Stimulated activated effector memory CD8-positive, alpha-beta T cell treated with anti-CD3 and anti-CD28 coated beads, Interleukin-12 subunit alpha, Interleukin-12 subunit beta, amount 100 ng/mL, for 72 hours (primary cell): ENCODE measurements at regions not wholly inside any gene's neighbourhood (a gene's known extent, or its start where the extent isn't known, plus 50 kb on each side); places are given as distances from the start of the nearest gene placed in this dataset.

Experiments used
- ATAC-seq: fragments of 150-1000 bp; cut with Tn5 transposase; 2 replicates; pipeline ENCODE4 v1.10.0; 2021
- DNase-seq, 2 donors: peaks; one replicate each; pipeline ENCODE4 v3.0.0; 2021 to 2022; ENCODE audit warnings: low spot score in 2 of 2
- H3K27ac Mint-ChIP-seq: one replicate; pipeline ENCODE4 v1.8.0; 2022; ENCODE audit warnings: mild to moderate bottlenecking, mixed read lengths
- H3K36me3 Mint-ChIP-seq: one replicate; pipeline ENCODE4 v1.8.0; 2022; ENCODE audit warnings: mild to moderate bottlenecking, mixed read lengths
- H3K4me1 Mint-ChIP-seq: one replicate; pipeline ENCODE4 v1.8.0; 2022; ENCODE audit warnings: mixed read lengths
- H3K4me3 Mint-ChIP-seq: one replicate; pipeline ENCODE4 v1.8.0; 2022; ENCODE audit warnings: mild to moderate bottlenecking, mixed read lengths
- H3K9me3 Mint-ChIP-seq: one replicate; pipeline ENCODE4 v1.8.0; 2022; ENCODE audit warnings: mixed read lengths

DNA sequence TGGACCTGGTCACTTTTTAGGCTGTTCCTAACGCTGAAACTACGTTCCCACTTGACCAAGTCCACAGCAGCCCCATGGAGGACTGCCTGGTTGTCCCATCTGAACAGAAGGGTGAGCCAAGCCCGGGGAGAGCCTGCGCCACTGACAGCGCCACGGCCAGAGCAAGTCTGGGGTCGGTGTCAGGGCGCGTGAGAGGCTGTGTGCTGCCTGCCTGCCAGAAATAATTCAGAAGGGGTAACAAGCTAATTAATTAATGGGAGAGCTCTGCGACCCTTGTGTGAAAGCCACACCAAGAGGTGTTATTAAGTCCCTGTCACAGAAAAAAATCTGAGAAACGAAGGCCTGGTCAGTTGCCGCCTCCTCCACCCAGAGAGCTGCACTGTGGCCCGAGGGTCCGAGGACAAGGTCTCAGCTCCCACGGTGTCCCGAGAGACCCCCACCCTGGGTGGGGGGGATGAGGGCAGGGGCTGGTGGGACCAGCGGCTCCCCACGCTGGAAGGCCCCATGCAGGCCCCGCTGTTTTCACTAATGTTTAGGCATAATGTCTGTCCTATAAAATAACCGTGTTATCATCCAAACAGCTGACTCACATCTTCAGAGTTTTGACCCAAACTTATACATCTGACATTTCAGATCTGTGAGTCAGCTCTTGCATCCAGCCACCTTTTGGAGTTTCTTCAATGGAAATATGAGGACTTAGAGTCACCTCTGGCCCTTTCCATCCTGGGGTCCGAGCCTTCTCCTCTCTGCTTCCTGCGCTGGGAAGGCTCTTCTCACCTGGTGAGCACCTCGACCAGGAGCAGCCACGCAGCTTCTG is 58.5 kb downstream of the DLL1 start:
- no peak overlapping the region for H3K27ac Mint-ChIP-seq
- H3K36me3 Mint-ChIP-seq = no peaks in the 10 kb centered on the region
- no peaks in the 10 kb centered on the region for H3K4me1 Mint-ChIP-seq
- DNase-seq (no peak), ATAC-seq (no peak)
- H3K9me3 Mint-ChIP-seq = no peaks in the 10 kb centered on the region
- no peak overlapping the region for H3K4me3 Mint-ChIP-seq

DNA sequence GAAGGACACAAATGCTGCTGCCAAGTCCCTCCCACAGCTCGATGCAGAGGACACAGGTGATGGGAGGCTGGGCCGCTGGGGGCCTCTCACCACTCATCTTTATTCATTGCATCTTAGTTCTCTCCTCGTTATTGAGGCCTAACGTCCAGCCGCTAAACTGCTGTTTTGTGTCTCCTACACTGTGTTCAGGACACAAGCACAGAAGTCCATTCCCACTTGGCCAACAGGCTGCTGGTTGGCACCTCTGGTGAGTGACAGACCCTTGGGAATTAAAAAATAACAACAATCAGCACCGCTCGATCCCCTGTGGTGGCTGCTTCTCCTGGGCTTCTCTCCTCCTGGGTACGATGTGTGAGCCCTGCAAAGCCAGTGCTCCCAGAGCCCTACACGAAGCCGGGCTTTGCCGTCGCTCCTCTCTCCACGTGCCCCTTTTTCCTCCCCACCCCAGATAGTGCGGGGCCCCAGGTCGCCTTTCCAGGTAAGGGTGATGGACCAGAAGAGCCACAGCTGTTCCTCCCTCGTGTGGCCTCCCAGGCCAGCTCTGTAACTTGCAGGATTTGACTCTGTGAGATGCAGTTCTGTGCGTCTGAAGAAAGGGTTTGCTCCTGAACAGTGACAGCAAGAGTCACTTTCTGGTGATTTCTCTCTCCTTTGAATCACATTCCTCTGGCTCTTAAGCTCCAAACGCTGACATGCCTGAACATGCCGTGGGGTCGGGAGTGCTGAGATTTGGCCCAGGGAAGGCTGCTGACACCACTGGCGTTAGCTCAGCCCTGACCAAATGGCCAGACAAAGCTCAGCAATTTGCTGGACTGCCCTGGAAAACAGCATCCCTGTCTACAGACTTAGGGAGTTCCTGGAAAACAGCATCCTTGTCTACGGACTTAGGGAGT is 59.3 kb downstream of the DLL1 start:
- Mint-ChIP-seq H3K9me3 (no peaks in the 10 kb centered on the region), H3K36me3 (no peaks in the 10 kb centered on the region), H3K4me3 (no peak overlapping the region), H3K4me1 (no peaks in the 10 kb centered on the region), H3K27ac (no peak overlapping the region)
- DNase-seq (no peak), ATAC-seq (no peak)

DNA sequence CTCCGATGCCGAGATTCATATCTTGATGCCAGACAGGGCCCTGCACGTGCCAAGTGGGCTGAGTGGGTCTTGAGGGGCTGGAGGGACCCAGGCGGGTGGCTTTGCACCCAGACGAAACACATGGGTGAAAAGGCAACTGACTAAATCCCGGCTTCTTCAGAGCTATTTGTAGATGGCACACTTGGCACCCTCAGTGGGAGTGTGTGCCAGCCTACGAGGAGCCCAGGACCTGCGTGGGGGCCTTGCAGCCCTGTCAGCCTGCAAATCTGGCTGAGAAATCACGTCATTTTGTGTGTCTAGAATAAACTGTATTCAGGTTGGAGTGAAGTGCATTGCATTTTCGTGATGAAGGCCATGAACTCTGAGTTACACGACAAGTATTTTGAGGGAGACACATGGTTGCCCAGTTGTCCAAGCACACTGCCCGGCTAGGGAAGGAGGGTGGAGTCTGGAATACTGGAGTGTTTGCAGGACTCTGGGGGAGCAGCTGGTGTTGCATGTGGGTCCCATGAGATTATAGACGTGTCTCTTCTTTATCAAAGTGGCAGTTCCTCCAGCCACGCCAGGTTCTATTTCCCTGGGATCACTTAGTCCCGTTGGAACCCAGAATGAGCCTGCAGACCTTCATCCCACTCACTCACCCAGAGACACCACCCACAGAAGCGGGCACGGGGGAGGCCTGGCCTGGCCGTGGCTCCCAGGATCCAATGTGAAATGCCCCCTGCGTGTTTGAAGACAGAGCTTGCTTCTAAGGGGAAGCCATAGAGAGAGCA is 60.2 kb downstream of the DLL1 start:
- no peaks in the 10 kb centered on the region for H3K36me3 Mint-ChIP-seq
- no peaks in the 10 kb centered on the region for H3K9me3 Mint-ChIP-seq
- no peak overlapping the region for H3K4me3 Mint-ChIP-seq
- H3K4me1 Mint-ChIP-seq = no peaks in the 10 kb centered on the region
- no peak overlapping the region for H3K27ac Mint-ChIP-seq
- no peak for ATAC-seq
- DNase-seq = no peak

DNA sequence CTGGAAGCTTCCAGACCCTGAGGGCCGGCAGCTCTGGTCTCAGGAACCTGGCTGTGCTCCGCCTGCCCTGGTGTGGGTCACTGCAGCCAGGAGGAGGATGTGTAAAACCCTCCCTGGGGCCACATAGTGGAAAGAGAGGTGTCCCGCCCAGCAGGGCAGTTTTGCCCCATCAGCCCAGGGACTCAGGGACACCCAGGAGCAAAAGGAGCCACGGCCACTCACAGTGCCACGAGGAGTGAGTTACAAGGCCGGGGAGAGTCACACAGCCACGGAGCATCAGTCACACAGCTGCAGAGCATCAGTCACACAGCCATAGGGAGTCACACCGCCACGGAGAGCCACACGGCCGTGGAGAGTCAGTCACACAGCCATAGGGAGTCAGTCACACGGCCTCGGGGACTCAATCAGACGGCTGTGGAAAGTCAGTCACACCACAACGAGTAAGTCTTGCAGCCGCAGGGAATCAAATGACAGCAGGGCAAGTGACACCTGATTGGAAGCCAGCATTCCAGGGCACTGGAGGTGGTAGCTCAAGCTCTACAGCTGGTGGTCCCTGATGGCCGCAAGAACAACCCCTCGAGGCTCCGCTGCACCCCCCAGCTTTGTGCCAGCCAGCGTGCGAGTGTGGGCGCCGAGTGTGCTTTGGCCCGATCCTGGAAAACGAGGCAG is 60.9 kb downstream of the DLL1 start:
- H3K27ac Mint-ChIP-seq = no peak overlapping the region
- DNase-seq (no peak), ATAC-seq (no peak)
- H3K4me3 Mint-ChIP-seq = no peak overlapping the region
- no peaks in the 10 kb centered on the region for H3K4me1 Mint-ChIP-seq
- H3K36me3 Mint-ChIP-seq = no peaks in the 10 kb centered on the region
- H3K9me3 Mint-ChIP-seq = no peaks in the 10 kb centered on the region

DNA sequence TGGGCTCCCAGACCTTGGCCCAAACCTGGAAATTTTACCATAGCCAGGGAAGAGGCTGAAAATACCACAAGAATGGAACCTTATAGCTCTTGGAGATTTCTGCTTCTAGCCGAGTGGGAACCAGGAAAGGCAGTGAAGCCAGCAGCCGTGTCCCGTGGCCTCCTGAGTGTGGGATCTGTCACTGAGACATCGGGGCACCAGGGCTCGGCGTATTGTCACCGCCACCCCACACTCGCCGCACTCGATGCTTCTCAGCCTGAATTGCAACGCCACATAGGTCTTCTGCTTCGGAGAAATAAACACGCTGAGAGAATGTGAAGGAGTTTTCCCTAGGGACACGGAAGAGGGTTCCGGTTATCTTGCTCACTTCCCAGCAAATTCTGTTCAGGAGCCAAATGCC is 61.5 kb downstream of the DLL1 start:
- no peak overlapping the region for H3K27ac Mint-ChIP-seq
- DNase-seq = no peak

DNA sequence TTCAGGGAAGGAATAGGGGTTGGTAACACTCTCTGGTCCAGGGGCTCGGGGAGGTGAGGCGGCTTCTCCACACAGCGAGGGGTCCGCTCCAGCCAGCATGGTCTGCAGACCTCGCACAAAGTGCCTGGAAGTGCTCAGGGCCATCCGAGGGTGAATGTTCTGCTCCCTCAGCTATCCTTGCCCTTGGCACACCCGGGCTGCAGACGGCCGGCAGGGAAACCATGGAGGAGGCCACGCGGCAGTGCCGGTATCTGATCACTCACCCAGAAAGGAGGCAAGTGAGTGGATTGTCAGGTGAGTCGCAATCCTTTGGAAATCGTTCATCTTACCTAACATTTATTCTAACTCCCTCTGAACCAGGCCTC is 62.0 kb downstream of the DLL1 start:
- Mint-ChIP-seq H3K27ac (no peak overlapping the region), H3K4me1 (no peaks in the 10 kb centered on the region), H3K36me3 (no peaks in the 10 kb centered on the region), H3K4me3 (no peak overlapping the region), H3K9me3 (no peaks in the 10 kb centered on the region)
- DNase-seq = no peak
- no peak for ATAC-seq

More for the DNA sequence above, 61.5 kb downstream of the DLL1 start:
- H3K36me3 Mint-ChIP-seq = no peaks in the 10 kb centered on the region
- ATAC-seq = no peak
- H3K9me3 Mint-ChIP-seq = no peaks in the 10 kb centered on the region
- no peaks in the 10 kb centered on the region for H3K4me1 Mint-ChIP-seq
- no peak overlapping the region for H3K4me3 Mint-ChIP-seq

DNA sequence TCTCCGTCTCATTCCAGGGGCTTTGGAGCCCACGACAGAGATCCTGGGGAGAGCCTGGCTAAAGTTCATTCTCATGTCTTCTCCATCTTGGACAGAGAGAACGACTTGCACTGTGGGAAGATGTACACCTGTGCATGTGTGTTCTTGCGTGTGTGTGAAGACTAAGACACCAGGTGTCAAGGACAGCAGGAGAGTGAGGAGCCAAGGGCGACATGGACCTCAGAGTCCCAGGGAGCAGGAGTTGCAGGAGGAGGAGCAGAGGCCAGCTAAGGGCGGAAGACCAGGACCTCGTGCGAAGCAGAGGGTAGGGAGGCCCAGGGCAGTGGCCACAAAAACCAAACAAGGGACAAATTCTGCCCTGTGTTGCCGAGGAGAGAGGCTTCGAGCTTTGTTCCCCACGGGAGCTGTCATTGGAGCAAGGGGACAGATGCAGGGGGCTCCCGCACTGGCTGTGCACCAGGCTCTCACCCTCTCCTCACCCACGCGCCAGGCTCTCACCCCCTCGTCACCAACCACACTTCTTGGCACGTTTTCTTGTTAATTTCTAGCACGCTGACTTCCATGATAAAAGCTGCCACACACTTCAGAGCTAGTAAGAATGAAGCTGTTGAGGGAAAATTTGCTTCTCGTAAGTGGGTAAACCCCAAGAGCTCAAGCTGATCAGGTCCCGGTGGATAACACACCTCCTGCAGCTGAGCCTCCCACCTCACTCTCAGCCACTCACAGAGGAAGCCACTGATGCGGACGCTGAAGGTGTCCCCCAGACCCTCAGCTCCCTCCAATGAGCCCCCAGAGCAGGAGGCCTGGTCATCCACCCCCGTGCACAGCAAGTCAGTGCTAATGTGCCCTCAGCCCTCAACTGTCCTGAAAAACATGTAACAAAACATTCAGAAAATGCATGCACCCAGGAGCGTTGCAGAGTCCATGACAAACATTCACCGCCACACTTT is 62.6 kb downstream of the DLL1 start:
- Mint-ChIP-seq H3K4me3 (no peak overlapping the region), H3K9me3 (no peaks in the 10 kb centered on the region), H3K36me3 (no peaks in the 10 kb centered on the region), H3K4me1 (peaks cover 3% of the 10 kb centered on the region), H3K27ac (no peak overlapping the region)
- no peak for ATAC-seq
- no peak for DNase-seq

DNA sequence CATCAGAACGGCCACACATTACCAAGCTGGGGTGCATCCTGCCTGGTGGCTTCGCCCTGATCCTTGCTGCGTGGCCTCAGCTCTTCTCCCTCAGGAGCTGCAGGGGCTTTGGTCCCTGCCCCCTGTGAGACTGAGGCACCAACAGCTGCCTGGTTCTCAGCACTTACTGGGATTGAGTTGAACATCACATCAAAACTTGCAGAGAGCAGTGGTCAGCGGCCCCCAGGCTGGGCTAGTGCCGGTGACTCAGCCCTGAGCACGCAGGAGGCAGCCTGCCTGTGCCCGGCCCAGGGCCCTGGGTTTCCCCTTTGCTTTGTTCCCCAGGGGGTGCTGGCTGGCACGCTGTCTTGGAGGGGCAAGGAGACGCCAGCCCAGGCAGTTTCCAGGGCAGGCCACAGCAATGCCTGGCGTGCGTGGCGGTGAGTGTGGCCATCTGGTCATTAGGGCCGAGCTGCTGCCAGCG is 63.3 kb downstream of the DLL1 start:
- no peak overlapping the region for H3K27ac Mint-ChIP-seq
- H3K9me3 Mint-ChIP-seq = no peaks in the 10 kb centered on the region
- no peaks in the 10 kb centered on the region for H3K36me3 Mint-ChIP-seq
- H3K4me1 Mint-ChIP-seq = peaks cover 9% of the 10 kb centered on the region
- no peak overlapping the region for H3K4me3 Mint-ChIP-seq
- ATAC-seq (no peak), DNase-seq (no peak)

DNA sequence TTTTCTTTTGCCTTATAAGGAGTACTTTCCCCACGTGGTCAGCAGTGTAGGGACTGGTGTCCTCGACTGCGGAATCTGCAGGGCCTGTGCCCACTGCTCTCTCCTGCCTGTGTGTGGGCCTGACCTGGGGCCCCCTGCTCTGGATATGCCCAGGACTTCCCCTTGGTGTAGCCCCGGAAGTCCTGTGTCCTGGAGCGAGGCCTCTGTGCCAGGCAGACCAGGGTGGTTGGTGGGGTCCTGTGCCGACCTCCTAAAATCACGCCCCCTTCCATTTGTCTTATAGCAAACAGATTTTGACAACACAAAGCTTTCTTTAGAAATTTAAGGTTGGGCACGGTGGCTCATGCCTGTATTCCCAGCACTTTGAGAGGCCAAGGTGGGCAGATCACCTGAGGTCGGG is 64.2 kb downstream of the DLL1 start:
- H3K4me1 Mint-ChIP-seq = peaks cover 9% of the 10 kb centered on the region
- H3K4me3 Mint-ChIP-seq = no peak overlapping the region
- H3K27ac Mint-ChIP-seq = peak overlapping the region; percentile 61
- H3K36me3 Mint-ChIP-seq = no peaks in the 10 kb centered on the region
- no peak for ATAC-seq
- H3K9me3 Mint-ChIP-seq = no peaks in the 10 kb centered on the region
- no peak for DNase-seq

DNA sequence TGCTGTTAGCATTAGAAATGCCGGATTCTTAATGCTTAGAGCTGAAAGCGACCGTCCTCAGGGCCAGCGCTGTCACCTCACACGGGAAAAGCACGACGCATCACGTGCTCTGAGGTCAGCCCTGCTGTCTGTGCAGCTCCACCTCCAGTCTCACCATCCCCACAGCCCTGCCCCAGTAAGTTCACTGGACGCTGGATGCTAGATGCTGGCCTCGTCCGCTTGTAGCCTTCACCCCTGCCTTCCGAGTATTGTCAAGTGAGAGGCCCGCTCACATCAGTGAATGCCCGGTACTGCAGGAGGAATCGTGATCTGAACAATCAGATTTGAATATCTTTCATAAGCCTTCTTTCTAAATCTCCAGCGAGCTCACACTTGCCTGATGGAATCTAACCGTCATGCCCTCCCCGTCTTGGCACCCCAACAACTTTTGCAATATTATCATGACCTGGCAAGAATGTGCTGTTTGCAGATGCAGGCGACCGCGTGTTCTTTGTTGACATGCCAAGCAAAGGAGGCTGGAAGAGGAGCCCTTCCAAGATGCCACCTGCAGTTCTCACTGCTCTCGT is 64.9 kb downstream of the DLL1 start:
- no peak overlapping the region for H3K4me3 Mint-ChIP-seq
- DNase-seq (no peak), ATAC-seq (no peak)
- H3K36me3 Mint-ChIP-seq = no peaks in the 10 kb centered on the region
- H3K4me1 Mint-ChIP-seq = peaks cover 9% of the 10 kb centered on the region
- no peaks in the 10 kb centered on the region for H3K9me3 Mint-ChIP-seq
- H3K27ac Mint-ChIP-seq = no peak overlapping the region

DNA sequence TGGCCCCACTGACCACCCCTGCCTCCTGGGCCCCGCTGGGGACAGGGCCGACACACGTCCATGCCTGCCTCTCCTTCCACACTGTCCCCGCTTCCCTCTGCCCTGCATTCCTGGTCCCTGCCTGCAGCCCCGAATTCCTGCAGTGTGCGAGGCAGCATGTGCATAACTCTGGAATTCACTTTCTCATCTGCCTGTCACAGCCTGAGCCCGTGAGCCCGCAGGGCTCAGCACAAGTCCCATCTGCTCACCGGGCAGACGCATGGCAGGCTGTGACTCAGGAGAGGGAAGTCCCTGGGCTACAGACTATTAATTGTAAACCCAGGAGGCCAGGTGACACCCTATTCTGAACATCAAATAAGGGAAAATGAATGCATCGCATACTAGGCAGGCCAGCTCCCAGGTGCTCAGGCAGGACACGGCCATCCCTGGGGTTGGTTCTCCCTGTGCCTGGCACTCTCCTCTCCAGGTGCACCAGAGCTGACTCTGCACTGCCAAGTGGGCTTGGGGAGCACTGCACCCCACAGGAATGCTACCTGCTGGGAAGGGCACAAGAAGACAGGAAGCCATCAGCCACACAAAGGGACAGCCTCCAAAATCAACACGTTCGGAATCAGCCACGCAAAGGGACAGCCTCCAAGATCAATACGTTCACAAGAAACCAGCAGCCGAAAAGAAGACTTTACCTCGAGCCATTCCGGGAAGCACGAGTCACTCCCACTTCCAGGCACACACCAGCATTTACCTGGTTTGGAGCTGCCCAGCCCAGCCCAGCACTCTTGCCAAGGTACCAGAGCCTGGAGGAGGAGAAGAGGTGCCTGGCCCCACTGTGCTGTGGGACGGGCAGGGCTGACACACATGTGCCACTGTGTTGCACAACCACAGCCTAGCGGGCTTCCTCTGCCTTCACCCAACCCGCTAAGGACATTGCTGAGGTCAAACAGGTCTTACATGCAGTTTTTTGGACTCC is 65.9 kb downstream of the DLL1 start:
- Mint-ChIP-seq H3K4me1 (peaks cover 9% of the 10 kb centered on the region), H3K9me3 (no peaks in the 10 kb centered on the region), H3K36me3 (no peaks in the 10 kb centered on the region), H3K4me3 (no peak overlapping the region), H3K27ac (no peak overlapping the region)
- DNase-seq (no peak), ATAC-seq (no peak)

DNA sequence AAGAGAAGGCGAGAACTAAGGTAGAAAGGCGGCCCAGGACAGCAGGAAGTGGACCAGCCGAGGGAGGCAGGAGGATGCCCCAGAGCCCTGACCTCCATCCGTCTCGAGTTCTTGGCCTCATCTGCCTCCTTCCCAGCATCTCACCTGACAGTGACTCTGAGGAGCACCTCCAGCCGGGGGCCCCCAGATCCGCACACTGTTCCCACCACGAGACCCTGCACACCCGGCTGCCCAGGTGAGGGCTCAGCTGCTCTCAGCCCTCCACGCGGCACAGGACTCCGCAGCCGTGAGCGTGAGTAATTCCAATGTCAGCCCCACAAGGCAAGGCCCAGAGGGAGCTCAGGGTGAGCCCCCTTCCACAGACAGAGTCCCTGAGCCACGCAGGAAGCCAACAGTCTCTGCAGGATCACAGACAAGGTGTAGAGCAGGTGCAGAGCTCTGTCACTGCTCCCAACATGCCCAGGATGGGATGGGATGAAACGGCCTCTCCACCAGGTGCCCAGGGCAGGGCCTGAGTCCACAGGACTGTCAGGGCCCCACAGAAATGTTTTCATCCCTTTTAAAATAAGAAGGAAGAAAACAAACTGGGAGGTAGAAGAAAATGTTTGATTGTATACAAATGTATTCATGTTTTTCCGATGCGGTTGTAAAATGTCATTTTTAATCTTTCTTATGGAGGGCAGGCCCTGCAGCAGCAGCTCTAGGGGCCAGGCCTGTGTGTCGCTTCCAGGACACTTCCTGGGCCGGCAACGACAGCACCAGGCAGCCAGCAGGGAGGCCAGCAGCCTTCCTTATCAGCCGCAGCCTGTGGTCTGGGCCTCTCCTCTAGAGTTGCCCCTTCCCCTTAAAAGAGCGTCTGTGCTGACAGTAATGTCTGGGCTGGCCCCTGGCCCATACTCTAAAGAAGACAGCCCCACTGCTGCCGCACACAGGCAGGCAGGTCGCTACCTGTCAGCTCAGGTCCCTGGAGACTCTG is 66.9 kb downstream of the DLL1 start:
- Mint-ChIP-seq H3K27ac (no peak overlapping the region), H3K4me1 (peaks cover 9% of the 10 kb centered on the region), H3K9me3 (no peaks in the 10 kb centered on the region), H3K4me3 (peak overlapping the region; percentile 33), H3K36me3 (no peaks in the 10 kb centered on the region)
- no peak for ATAC-seq
- no peak for DNase-seq
